ENCODE measurements at regions not wholly inside any gene's neighbourhood (a gene's known extent, or its start where the extent isn't known, plus 50 kb on each side); places are given as distances from the start of the nearest gene placed in this dataset.

- DNase-seq (ENCODE audit: low spot score), result peak; percentile 61
- H3K9ac ChIP-seq (ENCODE audit: insufficient read depth, low read depth, low read length), result no peak overlapping the region
- in situ Hi-C loops (cut with HindIII; ENCODE audit: extremely low pct_ligation_motif_present, low pct_unique_long_range_greater_than_20kb), result no loop called here
- H3K9me3 ChIP-seq (ENCODE audit: low read length), result no peaks in the 10 kb centered on the region
- intact Hi-C loops (cut with micrococcal nuclease; ENCODE audit: unreplicated experiment), result loop anchor here (1.0 to 5.0 kb wide), 4 partner anchors 184 to 704 kb away; partner anchors contain the start of gene BMP2
- H3K4me1 ChIP-seq (ENCODE audit: insufficient read depth, low read length), result no peaks in the 10 kb centered on the region
- H3K4me3 ChIP-seq (replicated peaks in 1 of 3; ENCODE audit: insufficient read depth in 1 of 3, low read depth in 2 of 3, low read length in 3 of 3), result no peak overlapping the region
- no peak overlapping the region for H2AFZ ChIP-seq (ENCODE audit: low read length)
- no peaks in the 10 kb centered on the region for H3K79me2 ChIP-seq (ENCODE audit: insufficient read depth, low read length)
- H3K36me3 ChIP-seq (replicated peaks in 1 of 2; ENCODE audit: control insufficient read depth in 1 of 2, insufficient read depth in 2 of 2, low read length in 2 of 2), result no peaks in the 10 kb centered on the region
- H3K27ac ChIP-seq (ENCODE audit: extremely low read length, insufficient read depth, low read length), result no peak overlapping the region
- H3K4me2 ChIP-seq (ENCODE audit: low read depth, low read length), result no peak overlapping the region
- H3K27me3 ChIP-seq (ENCODE audit: control insufficient read depth in 1 of 2, insufficient read depth in 2 of 2, low read length in 2 of 2), result no peaks in the 10 kb centered on the region
- H4K20me1 ChIP-seq (ENCODE audit: insufficient read depth, low read length), result no peaks in the 10 kb centered on the region
- CTCF ChIA-PET (ENCODE audit: low intra/inter-chr PET ratio, low total read pairs), result interaction anchor here (1.0 to 1.3 kb wide), 3 partner anchors 183 to 511 kb away, joined by 3 to 4 read pairs (median 4); no protein-coding TSS in a partner anchor
- FAIRE-seq, result peak; percentile 74
- POLR2A ChIA-PET, result no interaction called here
- BruUV-seq (replicated peaks), result no TSS peak
- WGBS (ENCODE audit: low lambda C conversion rate), result 46% methylated on average over 6 of the region's 6 CpGs
- peak; percentile 97 for ATAC-seq
- no peak for TF ChIP-seq ZBTB8A (CRISPR knock-in tag; IDR thresholded peaks at IDR 0.05; ENCODE audit: borderline replicate concordance, low read depth)
- no peak for TF ChIP-seq IRX3 (CRISPR knock-in tag; IDR thresholded peaks at IDR 0.05; ENCODE audit: borderline replicate concordance, low read depth)
- TF ChIP-seq ZGPAT (CRISPR knock-in tag; IDR thresholded peaks at IDR 0.05), result no peak
- no peak for TF ChIP-seq MLLT10 (CRISPR knock-in tag; IDR thresholded peaks at IDR 0.05)
- peak; percentile 78 for TF ChIP-seq STAG1 (CRISPR knock-in tag; IDR thresholded peaks at IDR 0.05)
- TF ChIP-seq IRF1 (CRISPR knock-in tag; IDR thresholded peaks at IDR 0.05; ENCODE audit: low read depth), result no peak
- no peak for TF ChIP-seq FOXK2 (IDR thresholded peaks at IDR 0.05)
- no peak for TF ChIP-seq RARG (CRISPR knock-in tag; IDR thresholded peaks at IDR 0.05; ENCODE audit: low read depth)
- no peak for TF ChIP-seq SAFB2 (CRISPR knock-in tag; IDR thresholded peaks at IDR 0.05; ENCODE audit: borderline replicate concordance, low read depth)
- TF ChIP-seq SRSF1 (optimal IDR thresholded peaks at IDR 0.05; ENCODE audit: low read depth, low read length), result no peak
- TF ChIP-seq STAT5B (CRISPR knock-in tag; IDR thresholded peaks at IDR 0.05), result no peak
- no peak for TF ChIP-seq MXD1 (CRISPR knock-in tag; IDR thresholded peaks at IDR 0.05)
- TF ChIP-seq HCFC1 (IDR thresholded peaks at IDR 0.05; ENCODE audit: low read depth, low read length), result no peak
- no peak for TF ChIP-seq MEF2D (CRISPR knock-in tag; IDR thresholded peaks at IDR 0.05)
- TF ChIP-seq ZNF333 (CRISPR knock-in tag; IDR thresholded peaks at IDR 0.05; ENCODE audit: borderline replicate concordance), result no peak
- TF ChIP-seq KDM5B (CRISPR knock-in tag; IDR thresholded peaks at IDR 0.05; ENCODE audit: borderline replicate concordance), result no peak
- TF ChIP-seq SMC3 (IDR thresholded peaks at IDR 0.05; ENCODE audit: low read length), result peak; percentile 74; the same call in 1 of the 2 replicates
- TF ChIP-seq ZNF136 (CRISPR knock-in tag; IDR thresholded peaks at IDR 0.05; ENCODE audit: low read depth), result no peak
- TF ChIP-seq ZNF501 (CRISPR knock-in tag; IDR thresholded peaks at IDR 0.05), result 0 out of 2 replicates have a peak, but pooled peaks have one; percentile 20
- TF ChIP-seq ZNF629 (CRISPR knock-in tag; conservative IDR thresholded peaks at IDR 0.05), result no peak
- TF ChIP-seq ZNF343 (CRISPR knock-in tag; IDR thresholded peaks at IDR 0.05), result no peak
- 0 out of 2 replicates have a peak, but pooled peaks have one; percentile 33 for TF ChIP-seq MIXL1 (CRISPR knock-in tag; IDR thresholded peaks at IDR 0.05)
- TF ChIP-seq HNF1B (CRISPR knock-in tag; IDR thresholded peaks at IDR 0.05), result peak; percentile 51; the same call in 1 of the 2 replicates
Measured at GRCh38 chr20:6583134-6583738, 184.2 kb upstream of the BMP2 start.
